HG02759 (cell line): ENCODE measurements at regions not wholly inside any gene's neighbourhood (a gene's known extent, or its start where the extent isn't known, plus 50 kb on each side); places are given as distances from the start of the nearest gene placed in this dataset.
"Not testable (repeated sequence)": the region's sequence is repeated elsewhere in the genome, so short reads cannot be mapped to it uniquely, and the experiment has no call there.

Source experiments
- ATAC-seq: cut with Tn5 transposase; IDR thresholded peaks from one replicate; pipeline ENCODE4 v1.9.1; 2021; ENCODE audit warnings: mild to moderate bottlenecking, moderate library complexity; ENCODE audit not compliant: unreplicated experiment

DNA sequence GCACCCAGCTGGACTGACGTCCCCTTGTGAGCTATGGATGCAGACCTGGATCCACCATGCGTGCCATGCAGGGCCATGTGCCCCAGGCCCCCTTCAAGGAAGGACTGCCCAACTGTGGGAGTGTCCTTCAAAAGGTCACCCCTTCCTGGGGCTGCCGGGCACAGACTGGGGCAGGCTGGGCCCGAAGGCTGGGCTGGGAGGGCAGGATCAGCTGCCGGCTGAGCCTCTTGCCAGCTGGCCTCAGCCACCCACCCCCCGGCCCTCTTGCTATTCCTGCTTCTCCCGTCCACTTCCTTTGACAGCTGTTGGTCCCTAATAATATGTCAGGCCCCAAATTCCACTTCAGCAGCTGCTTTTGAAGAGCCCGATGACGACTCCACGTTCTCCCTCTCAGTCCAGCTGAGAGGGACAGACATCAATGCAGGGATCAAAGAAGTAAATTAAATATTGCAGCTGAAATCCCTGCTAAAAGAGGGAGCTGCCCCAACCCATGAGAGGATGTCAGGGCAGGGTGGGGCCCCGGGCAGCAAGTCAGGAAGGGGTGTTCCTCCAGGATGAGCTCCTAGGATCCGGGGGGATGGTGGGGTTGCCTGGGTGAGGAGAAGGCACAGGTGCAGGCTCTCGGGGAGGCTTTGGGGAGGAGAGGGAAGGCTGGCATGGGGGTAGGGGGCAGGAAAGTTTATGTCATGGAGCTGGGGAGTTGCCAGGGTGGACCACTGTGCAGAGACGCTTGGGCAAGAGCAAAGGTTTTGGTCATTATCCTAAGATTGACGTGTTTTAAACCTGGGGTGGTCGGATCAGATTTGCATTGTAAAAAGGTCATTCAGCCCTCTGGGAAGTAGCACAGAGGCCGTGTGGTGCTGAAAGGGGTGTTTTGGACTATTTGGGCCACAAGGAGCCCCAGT lies 185.0 kb downstream of the ANKRD60 start:
- no peak for ATAC-seq

DNA sequence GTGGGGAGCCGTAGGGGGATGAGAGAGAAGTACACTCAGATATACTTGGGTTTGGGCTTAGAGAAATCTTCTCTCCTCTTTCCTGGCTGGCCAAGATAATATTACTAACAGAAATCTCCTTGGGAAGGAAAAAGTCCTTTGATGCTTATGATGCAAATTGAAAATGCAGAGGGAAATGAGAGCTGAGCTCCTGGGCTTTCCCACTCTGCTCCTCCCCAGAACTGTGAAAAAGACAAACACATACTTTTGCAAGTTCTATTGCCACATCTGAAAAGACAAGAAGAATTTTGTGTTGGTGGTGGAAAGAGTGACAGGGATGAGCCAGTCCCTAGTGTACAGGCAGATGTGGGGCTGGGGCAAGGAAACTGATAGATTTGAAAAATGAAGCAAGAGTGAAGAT lies 185.9 kb downstream of the ANKRD60 start:
- no peak for ATAC-seq

DNA sequence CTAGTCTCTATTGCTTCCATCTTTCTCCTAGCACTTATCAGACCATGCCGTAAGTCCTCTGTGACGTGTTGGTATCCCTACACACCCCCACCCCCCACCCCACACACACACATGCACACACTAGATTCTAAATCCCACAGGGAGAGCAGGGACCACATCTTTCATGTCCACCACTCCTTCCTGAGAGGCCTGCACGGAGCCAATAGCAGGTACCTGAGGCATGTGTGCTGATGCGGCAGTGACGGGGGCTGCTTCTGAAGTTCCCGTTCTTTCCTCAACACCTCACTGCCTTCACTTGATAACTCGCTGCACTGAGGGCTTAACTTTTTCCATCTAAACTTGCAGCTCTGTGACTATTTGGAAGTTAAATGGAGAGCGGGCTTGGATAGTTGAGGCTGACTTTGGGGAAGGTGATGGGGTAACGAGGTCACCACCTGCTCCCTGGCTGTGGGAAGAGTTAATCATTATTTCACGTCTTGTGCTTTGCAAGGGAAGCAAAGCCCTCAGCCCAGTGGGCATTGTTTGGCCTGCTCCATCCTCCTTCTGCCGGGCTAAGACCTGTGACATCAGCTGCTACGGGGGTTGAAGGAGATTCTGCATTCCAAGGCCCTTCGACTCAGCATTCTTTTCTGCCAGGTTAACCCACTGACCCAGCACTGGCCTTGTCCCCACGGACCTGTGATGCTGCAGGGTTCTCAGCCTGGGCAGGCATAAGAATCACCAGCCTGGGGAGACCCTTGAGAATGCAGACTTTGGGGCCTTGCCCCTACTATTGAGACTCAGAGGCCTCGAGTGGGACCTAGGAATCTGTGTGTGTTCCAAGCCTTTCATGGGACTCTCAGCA lies 187.8 kb downstream of the ANKRD60 start:
- ATAC-seq, result no peak

- no peak for ATAC-seq
Observed at GRCh38 chr20:58039274-58040092, 189.0 kb downstream of the ANKRD60 start.

GRCh38 chr20:58038123-58038654 lies 190.3 kb downstream of the ANKRD60 start:
- no peak for ATAC-seq

DNA sequence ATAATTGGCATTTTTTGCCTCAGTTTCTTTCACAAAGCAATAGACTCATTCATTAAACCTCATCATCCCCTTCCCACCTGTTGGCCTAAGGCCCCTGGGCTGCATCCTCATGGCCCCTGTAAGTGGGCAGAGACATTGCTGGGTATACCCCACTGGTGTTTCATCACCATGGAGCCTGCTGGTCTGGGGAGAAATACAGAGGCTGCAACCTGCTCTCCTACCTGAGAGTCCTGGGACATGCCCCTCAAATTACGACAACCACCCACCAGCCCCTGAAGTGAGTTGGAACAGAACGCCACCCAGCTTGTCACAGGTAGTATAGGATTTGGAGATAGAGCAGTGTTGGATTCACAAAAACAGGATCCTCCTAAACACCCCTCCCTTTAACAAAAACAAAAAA lies 190.8 kb downstream of the ANKRD60 start:
- ATAC-seq, result no peak

GRCh38 chr20:58033026-58033536 lies 195.4 kb downstream of the ANKRD60 start:
- ATAC-seq, result no peak

GRCh38 chr20:58032599-58032998 lies 195.9 kb downstream of the ANKRD60 start:
- ATAC-seq, result no peak

GRCh38 chr20:58031350-58031749 lies 197.1 kb downstream of the ANKRD60 start:
- not testable (repeated sequence) for ATAC-seq

GRCh38 chr20:58028123-58028522 lies 200.3 kb downstream of the ANKRD60 start:
- no peak for ATAC-seq

- no peak for ATAC-seq
Observed at GRCh38 chr20:58026361-58026760, 202.1 kb downstream of the ANKRD60 start.

- no peak for ATAC-seq
Observed at GRCh38 chr20:58025233-58025632, 203.2 kb downstream of the ANKRD60 start.

- ATAC-seq, result no peak
Observed at GRCh38 chr20:58024241-58024721, 204.2 kb downstream of the ANKRD60 start.

DNA sequence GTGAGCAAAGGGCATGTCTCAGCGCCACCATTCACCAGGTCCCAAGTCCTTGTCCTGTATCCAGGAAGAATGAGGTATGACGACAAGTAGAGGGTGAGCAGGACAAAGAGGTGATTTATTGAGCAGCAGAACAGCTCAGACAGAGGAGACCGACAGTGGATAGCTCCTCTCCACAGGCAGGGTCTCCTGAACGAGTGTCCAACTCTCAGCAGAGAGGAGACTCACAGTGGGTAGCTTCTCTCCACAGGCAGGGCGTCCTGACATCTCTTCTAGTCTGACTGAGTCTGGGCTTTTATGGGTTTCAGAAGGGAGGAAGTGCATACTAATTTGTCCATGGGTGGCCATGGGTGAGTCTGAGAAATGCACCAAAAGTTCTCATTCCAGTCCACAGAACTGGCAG lies 204.7 kb downstream of the ANKRD60 start:
- ATAC-seq, result no peak

- no peak for ATAC-seq
Observed at GRCh38 chr20:58023346-58023745, 205.1 kb downstream of the ANKRD60 start.

- ATAC-seq, result no peak
Observed at GRCh38 chr20:58022711-58023110, 205.7 kb downstream of the ANKRD60 start.

GRCh38 chr20:58021481-58021880 lies 207.0 kb downstream of the ANKRD60 start:
- no peak for ATAC-seq

GRCh38 chr20:58020656-58021454 lies 207.6 kb downstream of the ANKRD60 start:
- ATAC-seq, result no peak

- no peak for ATAC-seq
Observed at GRCh38 chr20:58019850-58020625, 208.4 kb downstream of the ANKRD60 start.
